LNCAP (cell line): ENCODE measurements at regions not wholly inside any gene's neighbourhood (a gene's known extent, or its start where the extent isn't known, plus 50 kb on each side); places are given as distances from the start of the nearest gene placed in this dataset.

Source experiments
- TF ChIP-seq, protein P1 (sequence below): fragments of 450-650 bp; IDR thresholded peaks from 2 replicates; pipeline ENCODE4 v1.5.1; 2017; ENCODE audit warnings: mild to moderate bottlenecking

DNA sequence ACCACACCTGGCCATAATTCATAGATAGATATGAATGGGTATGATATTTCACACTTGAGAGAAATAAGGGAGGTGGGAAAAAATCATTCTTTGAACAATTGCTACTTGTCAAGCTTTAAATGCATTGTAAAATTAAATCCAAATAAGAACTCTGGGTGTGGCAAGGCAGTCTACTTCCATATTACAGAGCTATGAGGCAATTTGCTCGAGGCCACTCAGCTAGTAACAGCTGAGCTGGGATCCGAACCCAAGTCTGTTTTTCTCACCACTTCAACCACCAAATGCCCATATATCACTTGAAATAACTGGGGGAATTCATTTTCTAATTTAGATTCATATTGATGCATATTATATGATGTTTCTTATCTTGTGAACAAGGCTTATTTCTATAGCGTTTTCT, 482.2 kb upstream of the ADAMTS9 start:
- TF ChIP-seq, protein P1, sequence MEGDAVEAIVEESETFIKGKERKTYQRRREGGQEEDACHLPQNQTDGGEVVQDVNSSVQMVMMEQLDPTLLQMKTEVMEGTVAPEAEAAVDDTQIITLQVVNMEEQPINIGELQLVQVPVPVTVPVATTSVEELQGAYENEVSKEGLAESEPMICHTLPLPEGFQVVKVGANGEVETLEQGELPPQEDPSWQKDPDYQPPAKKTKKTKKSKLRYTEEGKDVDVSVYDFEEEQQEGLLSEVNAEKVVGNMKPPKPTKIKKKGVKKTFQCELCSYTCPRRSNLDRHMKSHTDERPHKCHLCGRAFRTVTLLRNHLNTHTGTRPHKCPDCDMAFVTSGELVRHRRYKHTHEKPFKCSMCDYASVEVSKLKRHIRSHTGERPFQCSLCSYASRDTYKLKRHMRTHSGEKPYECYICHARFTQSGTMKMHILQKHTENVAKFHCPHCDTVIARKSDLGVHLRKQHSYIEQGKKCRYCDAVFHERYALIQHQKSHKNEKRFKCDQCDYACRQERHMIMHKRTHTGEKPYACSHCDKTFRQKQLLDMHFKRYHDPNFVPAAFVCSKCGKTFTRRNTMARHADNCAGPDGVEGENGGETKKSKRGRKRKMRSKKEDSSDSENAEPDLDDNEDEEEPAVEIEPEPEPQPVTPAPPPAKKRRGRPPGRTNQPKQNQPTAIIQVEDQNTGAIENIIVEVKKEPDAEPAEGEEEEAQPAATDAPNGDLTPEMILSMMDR = no peak

DNA sequence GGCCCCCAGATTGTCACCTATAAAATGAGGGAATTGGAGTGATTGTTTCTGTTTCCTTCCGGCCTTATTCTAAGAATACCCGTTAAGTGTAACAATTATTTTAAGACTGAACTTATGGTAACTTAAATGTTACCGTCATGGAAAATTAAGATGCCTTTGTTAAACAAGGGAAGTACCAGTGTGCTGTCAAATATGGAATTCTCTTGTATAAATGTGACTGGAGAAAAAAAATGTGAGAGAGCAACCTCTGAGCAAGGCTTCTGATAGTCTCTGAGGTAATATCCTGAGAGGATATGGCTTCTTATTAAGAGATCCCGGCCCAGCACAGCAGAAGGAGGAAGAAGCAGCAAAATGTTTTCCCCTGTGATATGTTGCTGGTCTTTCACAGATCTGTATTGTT, 480.7 kb upstream of the ADAMTS9 start:
- TF ChIP-seq, protein P1 = no peak

- TF ChIP-seq, protein P1 = no peak
Observed at GRCh38 chr3:65166531-65166930, 478.7 kb upstream of the ADAMTS9 start.

DNA sequence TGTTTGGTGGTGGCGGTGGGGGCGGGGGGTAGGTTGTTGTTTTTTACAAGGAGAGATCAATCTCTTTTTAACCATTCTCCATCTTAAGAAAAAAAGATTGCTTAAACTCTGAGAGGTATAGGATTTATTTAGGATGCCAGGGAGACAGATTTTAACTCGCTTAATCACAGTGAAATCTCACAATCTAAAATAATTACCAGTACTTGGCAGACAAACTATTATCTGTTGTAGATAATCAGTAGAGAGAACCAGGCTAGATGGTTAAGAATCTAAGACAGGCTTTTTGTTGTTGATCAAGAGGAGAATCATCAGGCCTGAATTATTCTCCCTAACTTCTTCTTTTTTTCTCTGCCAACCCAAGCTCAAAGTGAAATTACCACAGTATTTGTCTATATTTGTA, 470.2 kb upstream of the ADAMTS9 start:
- TF ChIP-seq, protein P1 = no peak

DNA sequence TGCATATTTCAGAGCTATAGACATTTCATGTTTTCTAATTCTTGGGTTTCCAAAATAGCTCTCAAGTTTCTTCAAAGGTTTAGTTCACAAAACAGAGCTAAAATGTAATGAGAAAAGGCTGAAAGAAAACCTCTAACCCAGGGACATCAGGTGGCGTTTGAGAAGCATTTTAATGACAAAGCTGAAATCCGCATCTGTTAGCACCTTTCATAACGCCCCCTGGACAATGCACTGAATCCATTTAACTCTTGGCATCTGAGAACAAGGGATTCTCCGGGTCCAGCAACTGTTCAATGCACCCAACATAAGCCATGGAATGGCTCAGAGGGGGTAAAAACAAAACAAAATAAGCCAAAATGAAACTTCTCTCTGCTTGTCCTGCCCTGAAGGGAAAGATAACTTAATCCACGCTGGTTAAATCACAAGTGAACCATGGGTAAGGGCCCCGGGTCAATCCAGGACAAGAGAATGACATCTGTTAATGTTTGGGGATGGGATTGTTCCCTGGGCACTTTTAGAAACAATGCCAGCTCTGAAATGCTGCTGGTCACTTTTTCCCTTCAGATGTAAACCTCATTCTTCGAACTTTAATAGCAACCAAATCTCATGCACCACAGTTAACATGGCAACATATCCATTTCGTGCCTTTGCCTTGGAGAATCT, 466.2 kb upstream of the ADAMTS9 start:
- TF ChIP-seq, protein P1 = no peak

DNA sequence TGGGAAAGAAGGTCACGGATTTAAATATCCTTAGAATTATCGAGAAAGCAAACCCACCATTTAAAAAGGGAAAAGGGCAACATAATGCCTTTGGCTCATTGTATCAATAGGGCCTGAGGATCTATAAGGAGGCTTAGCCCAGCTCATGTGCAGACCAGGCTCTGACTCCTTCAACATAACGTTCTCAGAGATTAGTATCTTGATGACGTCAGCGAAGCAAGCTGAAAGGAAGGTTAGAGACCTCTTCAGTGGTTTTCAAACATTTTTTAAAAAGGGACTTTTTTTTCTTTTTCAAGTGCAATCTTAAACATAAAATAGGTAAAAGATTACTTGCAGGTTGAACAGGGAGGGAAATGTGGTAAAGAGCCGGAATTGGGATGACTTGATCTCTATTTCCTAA, 463.9 kb upstream of the ADAMTS9 start:
- TF ChIP-seq, protein P1 = no peak

GRCh38 chr3:65149877-65150276, 462.1 kb upstream of the ADAMTS9 start:
- TF ChIP-seq, protein P1 = no peak

- TF ChIP-seq, protein P1 = no peak
Observed at GRCh38 chr3:65148687-65149086, 460.9 kb upstream of the ADAMTS9 start.
